ENCODE measurements at regions not wholly inside any gene's neighbourhood (a gene's known extent, or its start where the extent isn't known, plus 50 kb on each side); places are given as distances from the start of the nearest gene placed in this dataset.

DNA sequence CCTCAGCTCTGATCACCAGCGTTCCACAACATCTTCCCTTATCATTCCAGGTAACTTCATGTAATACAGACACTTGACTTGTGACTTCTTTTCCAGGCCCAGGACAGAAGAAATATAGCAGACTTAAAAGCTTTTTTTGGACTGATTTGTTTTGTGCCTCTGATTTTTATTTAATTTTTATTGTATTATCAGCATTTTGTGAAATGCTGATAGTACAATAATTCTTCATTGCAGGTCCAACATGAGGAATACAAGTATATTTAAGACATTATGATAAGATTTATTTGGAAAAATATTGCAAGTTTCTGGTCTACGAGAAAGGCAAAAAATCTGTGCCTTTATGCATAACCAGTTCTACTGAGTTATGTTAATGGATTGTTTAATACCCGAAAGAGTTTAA, 94.5 kb upstream of the THUMPD2 start:
- intact Hi-C loops (cut with micrococcal nuclease) (no loop called here), in situ Hi-C loops (cut with MboI) (no loop called here)
- no peaks in the 10 kb centered on the region for H3K79me2 ChIP-seq (ENCODE audit: control insufficient read depth, insufficient read depth, low read length)
- 4% methylated on average over 3 of the region's 3 CpGs for WGBS (ENCODE audit: insufficient coverage, low coverage, missing lambda C conversion rate)
- ATAC-seq, result no peak
- H3K4me2 ChIP-seq (ENCODE audit: insufficient read depth, low read length), result no peak overlapping the region
- H3K4me1 ChIP-seq (replicated peaks in 1 of 2; ENCODE audit: control insufficient read depth in 2 of 2, insufficient read depth in 2 of 2, low read length in 2 of 2), result no peaks in the 10 kb centered on the region
- H3K9me3 ChIP-seq (replicated peaks; ENCODE audit: control insufficient read depth, insufficient read depth, low read depth, low read length), result no peaks in the 10 kb centered on the region
- H2AFZ ChIP-seq (ENCODE audit: low read depth, low read length), result no peak overlapping the region
- ChIA-PET CTCF (ENCODE audit: low intra/inter-chr PET ratio) (no interaction called here), POLR2A (no interaction called here)
- H3K9ac ChIP-seq (ENCODE audit: insufficient read depth in 1 of 2, low read depth in 2 of 2, low read length in 2 of 2), result no peak overlapping the region
- peaks cover 0 to 6% of the 10 kb centered on the region in 2 experiments; a peak in 2 of 5 replicates for H3K27me3 ChIP-seq (ENCODE audit: control insufficient read depth in 2 of 2, insufficient read depth in 2 of 2, low read length in 2 of 2)
- H3K4me3 ChIP-seq, result no peak overlapping the region
- H3K36me3 ChIP-seq (ENCODE audit: control insufficient read depth, insufficient read depth, low read length), result no peaks in the 10 kb centered on the region
- no peaks in the 10 kb centered on the region for H3K9me1 ChIP-seq (ENCODE audit: control insufficient read depth, insufficient read depth, low read length)
- no peaks in the 10 kb centered on the region for H4K20me1 ChIP-seq (replicated peaks; ENCODE audit: control insufficient read depth, insufficient read depth, low read length)
- BruUV-seq (replicated peaks), result no TSS peak
- no peak for TF ChIP-seq DMBX1 (CRISPR knock-in tag; IDR thresholded peaks at IDR 0.05; ENCODE audit: borderline replicate concordance)
- TF ChIP-seq ZNF408 (CRISPR knock-in tag; IDR thresholded peaks at IDR 0.05; ENCODE audit: low read depth), result no peak
- 0 out of 2 replicates have a peak, but pooled peaks have one; percentile 26 for TF ChIP-seq MAFG (tag; conservative IDR thresholded peaks at IDR 0.05)
- peak; percentile 79 for TF ChIP-seq ZNF316 (IDR thresholded peaks at IDR 0.05)
- TF ChIP-seq C11orf30 (IDR thresholded peaks at IDR 0.05; ENCODE audit: low read depth), result 0 out of 2 replicates have a peak, but pooled peaks have one; percentile 42
- TF ChIP-seq, protein P1, sequence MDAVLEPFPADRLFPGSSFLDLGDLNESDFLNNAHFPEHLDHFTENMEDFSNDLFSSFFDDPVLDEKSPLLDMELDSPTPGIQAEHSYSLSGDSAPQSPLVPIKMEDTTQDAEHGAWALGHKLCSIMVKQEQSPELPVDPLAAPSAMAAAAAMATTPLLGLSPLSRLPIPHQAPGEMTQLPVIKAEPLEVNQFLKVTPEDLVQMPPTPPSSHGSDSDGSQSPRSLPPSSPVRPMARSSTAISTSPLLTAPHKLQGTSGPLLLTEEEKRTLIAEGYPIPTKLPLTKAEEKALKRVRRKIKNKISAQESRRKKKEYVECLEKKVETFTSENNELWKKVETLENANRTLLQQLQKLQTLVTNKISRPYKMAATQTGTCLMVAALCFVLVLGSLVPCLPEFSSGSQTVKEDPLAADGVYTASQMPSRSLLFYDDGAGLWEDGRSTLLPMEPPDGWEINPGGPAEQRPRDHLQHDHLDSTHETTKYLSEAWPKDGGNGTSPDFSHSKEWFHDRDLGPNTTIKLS (IDR thresholded peaks at IDR 0.05; ENCODE audit: borderline replicate concordance, low read depth), result no peak
- no peak for FAIRE-seq
- no peak for DNase-seq (ENCODE audit: extremely low read depth in 1 of 4, low spot score in 3 of 4)
- no peak overlapping the region for H3K27ac ChIP-seq (ENCODE audit: extremely low read depth, low read depth, low read length)
